Fibroblast of lung (primary cell): ENCODE measurements at regions not wholly inside any gene's neighbourhood (a gene's known extent, or its start where the extent isn't known, plus 50 kb on each side); places are given as distances from the start of the nearest gene placed in this dataset.

Source experiments
- DNase-seq, 2 donors: peaks; one replicate each; pipeline versions ENCODE4 v3.0.0 to v3.0.0-alpha.2; 2010; ENCODE audit warnings: low read depth in 2 of 2
- H2AFZ ChIP-seq: 2 replicates; pipeline ENCODE4 v1.5.1; 2012; ENCODE audit warnings: low read length, control low read depth, inconsistent platforms
- H3K27ac ChIP-seq: 2 replicates; pipeline ENCODE4 v1.5.1; 2011; ENCODE audit warnings: low read length, control low read depth; ENCODE audit not compliant: insufficient read depth
- H3K27me3 ChIP-seq: 2 replicates; pipeline ENCODE4 v1.5.1; 2011; ENCODE audit warnings: mild to moderate bottlenecking, low read length; ENCODE audit not compliant: control insufficient read depth, insufficient read depth
- H3K36me3 ChIP-seq: 2 replicates; pipeline ENCODE4 v1.5.1; 2011; ENCODE audit warnings: low read length; ENCODE audit not compliant: control insufficient read depth, insufficient read depth
- H3K4me1 ChIP-seq: 2 replicates; pipeline ENCODE4 v1.5.1; 2011; ENCODE audit warnings: low read length; ENCODE audit not compliant: control insufficient read depth, insufficient read depth; ENCODE audit errors: extremely low read depth
- H3K4me2 ChIP-seq: 2 replicates; pipeline ENCODE4 v1.5.1; 2011; ENCODE audit warnings: low read length, control low read depth; ENCODE audit not compliant: insufficient read depth; ENCODE audit errors: extremely low read depth
- H3K4me3 ChIP-seq, 4 experiments: fragments of 200-600 bp in 1 of 4; sonication (generic) in 1 of 4; replicated peaks in 1 of 4; 2 replicates each; pipeline ENCODE4 v1.5.1; 2011 to 2016; ENCODE audit warnings: low read length in 4 of 4, low read depth in 3 of 4, mild to moderate bottlenecking in 3 of 4, control low read depth in 2 of 4, inconsistent platforms in 1 of 4, mixed read lengths in 1 of 4; ENCODE audit not compliant: insufficient read depth in 1 of 4; ENCODE audit errors: control extremely low read depth in 1 of 4
- H3K79me2 ChIP-seq: 2 replicates; pipeline ENCODE4 v1.5.1; 2012; ENCODE audit warnings: mild to moderate bottlenecking, low read length, inconsistent platforms; ENCODE audit not compliant: control insufficient read depth, insufficient read depth
- H3K9ac ChIP-seq: 2 replicates; pipeline ENCODE4 v1.5.1; 2011; ENCODE audit warnings: mild to moderate bottlenecking, low read length, control low read depth; ENCODE audit not compliant: insufficient read depth
- H3K9me3 ChIP-seq: 2 replicates; pipeline ENCODE4 v1.5.1; 2012; ENCODE audit warnings: low read depth, low read length; ENCODE audit not compliant: control insufficient read depth, insufficient read depth
- H4K20me1 ChIP-seq: 2 replicates; pipeline ENCODE4 v1.5.1; 2011; ENCODE audit warnings: low read length; ENCODE audit not compliant: control insufficient read depth, insufficient read depth; ENCODE audit errors: extremely low read depth
- EZH2 ChIP-seq: IDR thresholded peaks from 2 replicates; pipeline ENCODE4 v1.5.1; 2012; ENCODE audit warnings: low read length, control low read depth, mild to moderate bottlenecking; ENCODE audit errors: missing control alignments
- TF ChIP-seq, protein P1 (sequence below), 2 donors: IDR thresholded peaks in 1 of 2; conservative IDR thresholded peaks in 1 of 2; 1 replicate in 1 of 2; 2 replicates in 1 of 2; pipeline ENCODE4 v1.5.1; 2011 to 2012; ENCODE audit warnings: low read length in 2 of 2, control low read depth in 1 of 2, inconsistent platforms in 1 of 2, low read depth in 1 of 2, mild to moderate bottlenecking in 1 of 2

DNA sequence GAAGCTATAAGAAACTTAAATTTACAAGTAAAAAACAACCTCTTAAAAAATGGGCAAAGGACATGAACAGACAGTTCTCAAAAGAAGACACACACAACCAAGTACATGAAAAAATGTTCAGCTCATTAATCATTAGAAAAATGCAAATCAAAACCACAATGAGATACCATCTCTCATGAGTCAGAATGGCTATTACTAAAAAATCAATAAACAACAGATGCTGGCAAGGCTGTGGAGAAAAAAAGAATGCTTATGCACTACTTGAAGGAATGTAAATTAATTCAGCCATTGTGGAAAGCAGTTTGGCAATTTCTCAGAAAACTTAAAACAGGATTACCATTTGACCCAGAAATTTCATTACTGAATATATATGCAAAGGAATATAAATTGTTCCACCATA, 666.3 kb upstream of the GRIA3 start:
- H3K9me3 ChIP-seq, result no peaks in the 10 kb centered on the region
- H3K79me2 ChIP-seq, result no peaks in the 10 kb centered on the region
- H3K36me3 ChIP-seq, result no peaks in the 10 kb centered on the region
- H3K4me3 ChIP-seq, result no peak overlapping the region
- no peaks in the 10 kb centered on the region for H3K4me1 ChIP-seq
- DNase-seq, result peak; percentile 18 to 83
- no peak overlapping the region for H3K4me2 ChIP-seq
- TF ChIP-seq, protein P1, sequence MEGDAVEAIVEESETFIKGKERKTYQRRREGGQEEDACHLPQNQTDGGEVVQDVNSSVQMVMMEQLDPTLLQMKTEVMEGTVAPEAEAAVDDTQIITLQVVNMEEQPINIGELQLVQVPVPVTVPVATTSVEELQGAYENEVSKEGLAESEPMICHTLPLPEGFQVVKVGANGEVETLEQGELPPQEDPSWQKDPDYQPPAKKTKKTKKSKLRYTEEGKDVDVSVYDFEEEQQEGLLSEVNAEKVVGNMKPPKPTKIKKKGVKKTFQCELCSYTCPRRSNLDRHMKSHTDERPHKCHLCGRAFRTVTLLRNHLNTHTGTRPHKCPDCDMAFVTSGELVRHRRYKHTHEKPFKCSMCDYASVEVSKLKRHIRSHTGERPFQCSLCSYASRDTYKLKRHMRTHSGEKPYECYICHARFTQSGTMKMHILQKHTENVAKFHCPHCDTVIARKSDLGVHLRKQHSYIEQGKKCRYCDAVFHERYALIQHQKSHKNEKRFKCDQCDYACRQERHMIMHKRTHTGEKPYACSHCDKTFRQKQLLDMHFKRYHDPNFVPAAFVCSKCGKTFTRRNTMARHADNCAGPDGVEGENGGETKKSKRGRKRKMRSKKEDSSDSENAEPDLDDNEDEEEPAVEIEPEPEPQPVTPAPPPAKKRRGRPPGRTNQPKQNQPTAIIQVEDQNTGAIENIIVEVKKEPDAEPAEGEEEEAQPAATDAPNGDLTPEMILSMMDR (conservative IDR thresholded peaks at IDR 0.05 in 1 of 2, IDR thresholded peaks at IDR 0.05 in 1 of 2; ENCODE audit: low read depth in 1 of 2, low read length in 2 of 2), result no peak
- TF ChIP-seq EZH2, result no peak
- no peak overlapping the region for H3K9ac ChIP-seq
- H3K27ac ChIP-seq, result no peak overlapping the region
- H4K20me1 ChIP-seq, result no peaks in the 10 kb centered on the region
- H3K27me3 ChIP-seq, result no peaks in the 10 kb centered on the region
- no peak overlapping the region for H2AFZ ChIP-seq

DNA sequence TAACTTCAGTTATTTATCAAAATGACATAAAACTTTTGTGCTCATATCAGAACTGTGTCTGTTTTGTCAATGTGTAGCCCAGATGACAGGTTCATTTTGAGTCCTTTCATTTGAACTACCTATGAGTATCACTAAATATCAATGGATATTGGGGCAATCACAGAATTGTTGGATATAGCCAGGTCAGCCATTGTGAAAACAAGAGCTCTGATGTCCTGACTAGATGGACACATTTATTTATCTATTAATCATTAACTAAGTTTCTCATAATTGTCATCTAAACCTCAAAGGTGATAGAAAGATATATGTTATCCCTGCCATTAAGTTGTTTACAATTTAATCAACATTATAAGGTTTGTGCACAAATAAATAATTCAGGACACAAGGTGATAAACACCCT, 638.3 kb upstream of the GRIA3 start:
- no peaks in the 10 kb centered on the region for H3K9me3 ChIP-seq
- H3K9ac ChIP-seq, result no peak overlapping the region
- H3K4me1 ChIP-seq, result no peaks in the 10 kb centered on the region
- no peaks in the 10 kb centered on the region for H3K27me3 ChIP-seq
- no peaks in the 10 kb centered on the region for H3K79me2 ChIP-seq
- TF ChIP-seq EZH2, result no peak
- TF ChIP-seq, protein P1 (conservative IDR thresholded peaks at IDR 0.05 in 1 of 2, IDR thresholded peaks at IDR 0.05 in 1 of 2; ENCODE audit: low read depth in 1 of 2, low read length in 2 of 2), result no peak
- no peak overlapping the region for H3K4me3 ChIP-seq
- H2AFZ ChIP-seq, result no peak overlapping the region
- H3K36me3 ChIP-seq, result no peaks in the 10 kb centered on the region
- H3K27ac ChIP-seq, result no peak overlapping the region
- no peak for DNase-seq
- no peaks in the 10 kb centered on the region for H4K20me1 ChIP-seq
- H3K4me2 ChIP-seq, result no peak overlapping the region

DNA sequence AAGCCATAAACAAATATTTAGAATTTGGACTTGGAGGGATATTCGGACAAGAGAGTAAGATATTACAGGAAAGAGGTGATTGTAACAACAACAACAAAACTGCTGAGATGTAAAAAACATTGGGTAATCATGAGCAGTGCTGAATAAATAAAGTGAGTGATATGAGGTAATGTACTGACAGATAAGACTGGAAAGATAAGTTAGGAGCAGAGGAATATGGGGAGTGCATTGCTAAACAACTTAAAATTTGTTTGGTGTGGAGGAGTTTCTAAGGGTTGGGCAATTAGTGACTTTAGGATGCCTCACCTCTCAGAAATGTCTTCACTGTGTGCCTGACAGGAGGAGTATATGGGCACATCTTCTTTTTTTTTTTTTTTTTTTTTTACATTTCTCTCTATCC, 637.8 kb upstream of the GRIA3 start:
- TF ChIP-seq, protein P1 (conservative IDR thresholded peaks at IDR 0.05 in 1 of 2, IDR thresholded peaks at IDR 0.05 in 1 of 2; ENCODE audit: low read depth in 1 of 2, low read length in 2 of 2), result no peak
- H3K9me3 ChIP-seq, result no peaks in the 10 kb centered on the region
- no peak overlapping the region for H3K4me3 ChIP-seq
- H3K27ac ChIP-seq, result no peak overlapping the region
- no peaks in the 10 kb centered on the region for H4K20me1 ChIP-seq
- H3K27me3 ChIP-seq, result no peaks in the 10 kb centered on the region
- no peaks in the 10 kb centered on the region for H3K79me2 ChIP-seq
- H3K9ac ChIP-seq, result no peak overlapping the region
- H3K4me1 ChIP-seq, result no peaks in the 10 kb centered on the region
- H2AFZ ChIP-seq, result no peak overlapping the region
- no peaks in the 10 kb centered on the region for H3K36me3 ChIP-seq
- H3K4me2 ChIP-seq, result no peak overlapping the region
- no peak for DNase-seq
